ENCODE measurements at regions not wholly inside any gene's neighbourhood (a gene's known extent, or its start where the extent isn't known, plus 50 kb on each side); places are given as distances from the start of the nearest gene placed in this dataset.
A peak's percentile ranks its signal among the peaks of the same experiment; 100 is the strongest.

GRCh38 chr2:18422432-18423165, 137.9 kb downstream of the RDH14 start:
- no peak for DNase-seq

DNA sequence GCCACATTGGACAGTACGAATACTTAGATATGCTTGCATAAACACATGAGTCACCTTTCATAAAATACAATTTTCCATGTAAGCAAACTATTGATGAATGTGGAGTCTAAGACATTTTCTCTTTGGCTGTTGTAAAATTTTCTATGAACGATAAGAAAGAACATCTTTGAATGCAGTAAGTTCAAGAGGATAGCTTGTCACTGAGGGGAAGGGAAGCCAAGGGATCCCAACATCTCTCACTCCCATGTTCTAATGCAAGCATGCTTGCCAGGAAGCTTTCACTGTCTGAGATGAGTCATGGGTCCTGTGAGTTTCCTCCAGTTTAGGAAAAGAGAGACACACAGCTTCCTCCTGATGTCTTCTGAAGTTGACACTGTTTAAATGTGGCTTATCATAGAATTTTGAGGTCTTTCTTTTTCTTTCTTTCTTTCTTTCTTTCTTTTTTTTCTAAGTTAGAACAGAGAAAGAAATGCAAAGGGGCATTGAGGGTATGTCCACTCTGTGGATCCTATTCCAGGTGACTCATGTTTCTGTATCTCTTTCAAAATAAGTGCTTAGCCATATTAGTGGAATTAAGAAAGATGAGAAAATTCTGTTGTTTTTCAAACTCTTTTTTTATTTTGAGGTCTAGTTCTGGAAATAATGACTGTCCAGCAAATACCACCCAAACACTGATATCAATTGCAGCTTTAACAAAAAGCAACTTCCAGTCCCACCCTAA, 146.6 kb downstream of the RDH14 start:
- DNase-seq: no peak

DNA sequence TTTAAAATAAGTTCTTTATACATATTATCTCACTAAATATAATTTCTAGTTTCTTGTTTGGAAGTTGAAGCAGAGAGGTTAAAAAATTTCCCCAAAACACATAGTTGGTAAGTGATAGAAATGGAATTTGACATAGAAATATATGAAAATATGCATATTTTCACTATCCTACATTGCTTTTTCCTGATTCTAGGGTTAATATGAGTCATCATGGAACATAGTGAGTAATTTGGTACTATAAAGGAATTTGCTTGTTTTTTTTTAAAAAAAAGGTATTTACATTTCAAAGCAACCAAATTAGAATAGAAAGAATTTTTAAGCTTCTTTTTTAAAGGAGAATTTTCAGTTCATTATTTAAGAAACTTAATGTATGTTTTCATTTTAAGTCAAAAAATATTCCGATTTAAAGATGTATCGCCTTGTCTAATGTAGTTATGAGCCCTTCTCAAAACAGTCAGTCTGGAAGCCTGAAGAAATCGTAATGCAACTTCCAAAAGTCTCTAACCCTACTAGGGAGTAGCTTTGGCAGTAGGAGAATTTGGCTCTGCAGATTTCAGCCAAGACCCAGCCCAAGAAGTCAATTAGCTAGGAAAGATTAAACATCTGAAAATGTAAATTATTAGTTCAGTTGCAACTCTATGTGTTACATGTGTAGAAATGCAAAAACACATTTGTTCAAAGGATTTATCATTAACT, 147.3 kb downstream of the RDH14 start:
- DNase-seq: no peak

- DNase-seq: no peak
Observed at GRCh38 chr2:18411626-18412025, 148.8 kb downstream of the RDH14 start.

DNA sequence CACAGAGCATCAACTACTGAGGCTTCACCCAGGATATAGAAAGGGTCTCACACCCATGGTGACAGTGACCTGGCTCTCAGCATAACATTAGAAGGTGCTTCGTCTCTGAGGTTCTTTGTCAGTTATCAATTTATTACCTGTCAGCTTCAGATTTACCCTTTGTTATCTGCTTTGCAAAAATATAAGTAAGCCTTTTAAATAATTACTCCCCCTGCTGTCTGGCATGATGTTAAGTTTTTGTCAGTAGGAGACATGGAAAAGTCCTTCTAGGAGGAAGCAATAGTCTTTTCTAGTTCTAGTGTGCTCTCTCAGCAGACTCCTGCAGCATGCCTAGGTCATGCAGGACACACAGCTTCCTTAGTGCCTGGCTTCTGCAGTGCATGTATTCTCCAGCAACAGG, 149.9 kb downstream of the RDH14 start:
- DNase-seq: no peak

- no peak for DNase-seq
Observed at GRCh38 chr2:18408638-18409037, 151.8 kb downstream of the RDH14 start.

DNA sequence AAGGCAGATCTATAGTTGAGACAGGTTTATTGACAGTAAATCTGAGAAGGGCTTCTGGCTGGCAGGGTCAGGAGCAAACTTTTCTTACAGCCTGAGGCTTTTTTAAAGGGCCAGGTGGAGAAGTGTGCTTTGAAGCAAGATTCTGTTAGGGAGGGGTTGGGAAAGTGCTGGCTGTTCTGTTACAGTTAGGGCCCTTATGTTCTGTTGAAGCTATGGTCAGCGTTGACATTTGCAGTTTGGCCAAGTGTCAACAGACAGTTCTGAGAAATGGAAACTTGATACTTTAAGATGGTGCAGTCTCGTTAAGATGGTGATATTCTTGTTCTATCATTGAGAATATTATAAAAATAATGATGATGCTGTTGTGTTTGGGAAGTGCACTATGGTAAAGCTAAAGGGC, 154.2 kb downstream of the RDH14 start:
- no peak for DNase-seq

GRCh38 chr2:18404708-18405107, 155.7 kb downstream of the RDH14 start:
- no peak for DNase-seq

DNA sequence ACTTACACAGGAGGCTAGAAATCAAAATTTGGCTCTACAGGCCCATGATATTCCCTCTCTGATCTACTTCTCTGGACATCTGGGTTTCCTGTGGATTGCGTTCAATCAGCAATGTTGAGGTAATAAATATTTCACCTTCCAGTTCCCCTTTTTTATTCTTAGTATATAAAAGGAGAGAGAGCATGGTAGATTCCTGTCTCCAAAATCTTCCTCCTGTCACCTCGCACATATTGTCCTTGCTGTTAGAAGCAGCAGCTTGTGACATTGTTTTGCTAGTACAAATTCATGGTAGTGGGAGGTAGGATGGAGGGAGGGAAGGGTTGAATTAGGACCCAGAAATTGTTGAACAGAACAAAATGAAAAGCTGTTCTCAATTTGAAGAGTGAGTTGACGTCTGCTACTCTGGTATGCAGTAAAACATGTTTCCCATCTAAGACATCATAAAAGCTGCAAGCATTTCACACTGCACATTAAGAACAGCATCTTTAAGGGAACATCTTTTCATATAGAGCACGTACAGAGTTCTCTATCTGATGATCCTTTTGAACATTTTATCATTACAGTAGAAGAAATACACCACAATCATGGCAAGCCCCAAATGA, 156.4 kb downstream of the RDH14 start:
- DNase-seq: no peak

- DNase-seq: no peak
Observed at GRCh38 chr2:18402831-18403230, 157.6 kb downstream of the RDH14 start.

GRCh38 chr2:18401471-18401870, 159.0 kb downstream of the RDH14 start:
- no peak for DNase-seq

DNA sequence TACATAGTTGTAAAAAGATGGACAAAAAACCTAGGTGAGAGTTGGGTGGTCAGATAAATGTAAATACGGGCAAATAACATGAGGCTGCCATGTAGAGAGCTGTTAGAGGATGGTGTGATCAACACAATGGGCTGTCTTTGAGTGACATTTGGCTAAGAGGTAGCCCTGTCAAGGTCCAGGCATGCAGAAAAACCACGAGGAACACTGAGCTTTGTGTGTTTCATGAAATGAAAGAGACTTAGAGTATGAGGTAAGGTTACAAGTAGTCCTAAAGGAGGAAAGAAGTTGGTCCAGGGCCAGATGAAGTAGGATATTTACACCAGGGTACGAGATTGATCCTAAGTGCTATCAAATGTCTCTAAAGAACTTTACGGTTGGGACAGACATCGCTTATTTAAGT, 160.9 kb downstream of the RDH14 start:
- no peak for DNase-seq

- DNase-seq: no peak
Observed at GRCh38 chr2:18398833-18399232, 161.6 kb downstream of the RDH14 start.

- no peak for DNase-seq
Observed at GRCh38 chr2:18396329-18397010, 164.0 kb downstream of the RDH14 start.

- DNase-seq: no peak
Observed at GRCh38 chr2:18395555-18395954, 164.9 kb downstream of the RDH14 start.

DNA sequence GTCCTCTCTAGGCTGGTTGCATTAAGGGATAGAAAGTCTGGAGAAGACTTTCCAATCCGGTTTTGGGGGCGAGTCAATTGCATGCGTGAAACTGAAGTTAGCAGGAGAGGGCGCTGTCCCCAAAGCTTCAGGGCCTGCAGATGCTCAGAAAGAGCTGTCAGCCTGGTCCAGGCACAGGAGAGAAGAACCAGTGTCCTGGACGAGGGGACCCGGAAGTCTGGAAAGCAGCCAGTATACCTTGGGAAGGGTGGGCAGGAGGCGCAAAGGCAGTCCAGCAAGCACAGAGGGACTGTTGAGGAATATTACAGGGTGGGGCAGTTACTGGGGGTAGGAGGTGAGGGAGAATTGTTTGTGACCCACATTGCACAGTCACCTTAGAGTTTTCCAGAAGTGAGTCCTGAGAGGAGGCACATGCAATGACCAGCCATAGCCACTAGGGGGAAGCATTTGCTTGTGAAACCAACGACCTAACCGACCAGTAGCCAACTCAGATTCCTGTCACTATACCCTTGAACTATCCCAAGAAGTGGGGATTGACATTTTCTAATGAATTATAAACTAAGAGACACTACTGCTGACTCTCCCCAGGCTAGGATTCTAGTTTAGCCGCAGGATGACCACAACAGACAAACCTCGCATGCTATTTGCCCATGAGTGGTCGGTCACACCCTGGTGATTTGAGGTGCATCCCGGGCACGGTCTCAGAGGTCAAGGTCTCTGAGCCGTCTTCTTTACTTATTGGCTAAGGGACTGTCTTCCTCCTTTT, 172.8 kb downstream of the RDH14 start:
- DNase-seq: peak; percentile 2 to 37 (median 28)

- DNase-seq: no peak
Observed at GRCh38 chr2:18384242-18384641, 176.2 kb downstream of the RDH14 start.

GRCh38 chr2:18381386-18381785, 179.1 kb downstream of the RDH14 start:
- DNase-seq: no peak

- no peak for DNase-seq
Observed at GRCh38 chr2:18380321-18380720, 180.1 kb downstream of the RDH14 start.

- no peak for DNase-seq
Observed at GRCh38 chr2:18379870-18380269, 180.6 kb downstream of the RDH14 start.

- DNase-seq: no peak
Observed at GRCh38 chr2:18378020-18378653, 182.3 kb downstream of the RDH14 start.

DNA sequence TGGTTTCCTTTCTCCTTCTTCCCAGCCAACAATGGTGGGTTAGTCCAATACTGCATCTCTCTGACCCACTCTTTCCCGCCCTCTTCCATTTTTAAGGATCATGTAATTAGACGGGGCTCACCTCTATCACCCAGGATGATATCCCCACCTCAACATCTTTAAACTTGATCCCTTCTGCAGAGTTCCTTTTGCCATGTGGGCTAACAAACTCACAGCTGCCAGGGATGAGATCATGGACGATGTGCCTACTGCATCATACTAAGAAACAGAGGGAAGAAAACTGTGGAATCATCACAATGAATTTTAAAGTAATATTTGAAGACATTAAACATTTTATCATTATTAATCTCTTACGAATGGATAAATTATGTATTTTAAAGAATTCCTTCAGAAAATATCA, 183.5 kb downstream of the RDH14 start:
- no peak for DNase-seq
